ENCODE measurements at regions not wholly inside any gene's neighbourhood (a gene's known extent, or its start where the extent isn't known, plus 50 kb on each side); places are given as distances from the start of the nearest gene placed in this dataset.

DNA sequence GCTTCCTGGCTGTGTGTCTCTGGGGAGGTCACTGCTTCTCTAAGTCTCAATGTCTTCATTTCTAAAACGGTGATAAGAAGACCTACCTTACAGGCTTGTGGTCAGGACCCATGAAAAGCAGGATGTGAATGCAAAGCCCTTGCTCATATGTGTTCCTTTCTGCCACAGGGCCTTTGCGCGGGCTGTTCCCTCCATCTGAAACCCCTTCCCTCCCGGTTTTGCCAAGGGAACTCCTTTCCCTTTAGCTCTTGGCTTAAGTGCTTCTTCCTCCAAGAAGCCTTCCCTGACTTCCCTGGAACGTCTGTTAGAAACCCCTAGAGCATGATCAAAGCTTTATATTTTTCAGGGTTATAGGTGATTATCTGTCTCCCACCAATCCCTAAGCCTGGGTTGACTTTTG is 147.2 kb upstream of the PTPN1 start:
- DNase-seq (ENCODE audit: low read depth): no peak
- TF ChIP-seq MYC (IDR thresholded peaks at IDR 0.05; ENCODE audit: low read depth, low read length) (no peak), POLR2A (IDR thresholded peaks at IDR 0.05; ENCODE audit: extremely low read depth, insufficient read length) (no peak)
- TF ChIP-seq, protein P1, sequence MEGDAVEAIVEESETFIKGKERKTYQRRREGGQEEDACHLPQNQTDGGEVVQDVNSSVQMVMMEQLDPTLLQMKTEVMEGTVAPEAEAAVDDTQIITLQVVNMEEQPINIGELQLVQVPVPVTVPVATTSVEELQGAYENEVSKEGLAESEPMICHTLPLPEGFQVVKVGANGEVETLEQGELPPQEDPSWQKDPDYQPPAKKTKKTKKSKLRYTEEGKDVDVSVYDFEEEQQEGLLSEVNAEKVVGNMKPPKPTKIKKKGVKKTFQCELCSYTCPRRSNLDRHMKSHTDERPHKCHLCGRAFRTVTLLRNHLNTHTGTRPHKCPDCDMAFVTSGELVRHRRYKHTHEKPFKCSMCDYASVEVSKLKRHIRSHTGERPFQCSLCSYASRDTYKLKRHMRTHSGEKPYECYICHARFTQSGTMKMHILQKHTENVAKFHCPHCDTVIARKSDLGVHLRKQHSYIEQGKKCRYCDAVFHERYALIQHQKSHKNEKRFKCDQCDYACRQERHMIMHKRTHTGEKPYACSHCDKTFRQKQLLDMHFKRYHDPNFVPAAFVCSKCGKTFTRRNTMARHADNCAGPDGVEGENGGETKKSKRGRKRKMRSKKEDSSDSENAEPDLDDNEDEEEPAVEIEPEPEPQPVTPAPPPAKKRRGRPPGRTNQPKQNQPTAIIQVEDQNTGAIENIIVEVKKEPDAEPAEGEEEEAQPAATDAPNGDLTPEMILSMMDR (IDR thresholded peaks at IDR 0.05; ENCODE audit: low read depth, low read length): no peak
- TF ChIP-seq, protein P2, sequence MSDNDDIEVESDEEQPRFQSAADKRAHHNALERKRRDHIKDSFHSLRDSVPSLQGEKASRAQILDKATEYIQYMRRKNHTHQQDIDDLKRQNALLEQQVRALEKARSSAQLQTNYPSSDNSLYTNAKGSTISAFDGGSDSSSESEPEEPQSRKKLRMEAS (IDR thresholded peaks at IDR 0.05; ENCODE audit: low read depth, low read length): no peak
- no peak overlapping the region for H3K4me3 ChIP-seq (ENCODE audit: low read depth, low read length)

DNA sequence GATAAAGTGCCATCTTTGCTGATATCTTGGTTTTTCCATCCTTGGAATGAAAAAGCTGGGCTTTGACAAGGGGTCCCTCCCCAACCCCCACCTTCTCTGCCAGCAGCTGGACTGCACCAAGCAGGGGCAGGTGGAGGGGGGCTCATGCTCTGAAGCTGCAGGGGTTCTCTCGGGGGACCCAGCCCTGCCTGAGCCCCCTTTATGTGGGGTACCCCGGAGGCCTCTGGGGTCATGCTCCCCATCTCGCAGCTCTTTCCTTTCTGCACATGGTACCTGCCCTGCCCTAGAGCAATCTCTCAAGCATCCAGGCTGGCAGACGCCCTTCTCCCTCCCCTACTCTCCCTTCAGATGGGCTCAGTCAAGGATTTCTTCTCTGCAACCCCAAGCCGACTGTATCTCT is 146.7 kb upstream of the PTPN1 start:
- no peak for DNase-seq (ENCODE audit: low read depth)
- no peak overlapping the region for H3K4me3 ChIP-seq (ENCODE audit: low read depth, low read length)

DNA sequence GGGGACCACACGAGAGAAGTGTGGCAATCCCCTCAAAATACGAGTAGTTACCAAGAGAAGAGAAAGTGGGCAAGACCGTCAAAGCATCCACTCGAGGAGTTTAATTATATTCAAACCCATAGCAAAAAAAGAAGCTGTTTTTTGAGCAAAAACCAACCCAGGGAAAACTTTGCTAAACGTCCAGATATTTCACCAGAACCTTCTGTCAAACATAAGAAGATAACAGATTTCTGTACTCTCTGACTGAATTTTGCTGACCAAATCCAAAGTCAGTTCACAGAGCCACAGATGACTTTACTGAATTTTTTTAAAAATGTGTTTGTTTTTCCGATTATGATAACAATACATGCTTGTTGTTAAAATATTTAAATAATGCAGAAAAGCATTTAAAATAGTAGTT is 145.6 kb upstream of the PTPN1 start:
- H3K4me3 ChIP-seq (ENCODE audit: low read depth, low read length): no peak overlapping the region
- DNase-seq (ENCODE audit: low read depth): no peak
- TF ChIP-seq POLR2A (IDR thresholded peaks at IDR 0.05; ENCODE audit: extremely low read depth, insufficient read length) (no peak), MYC (IDR thresholded peaks at IDR 0.05; ENCODE audit: low read depth, low read length) (no peak)
- TF ChIP-seq, protein P2 (IDR thresholded peaks at IDR 0.05; ENCODE audit: low read depth, low read length): no peak
- TF ChIP-seq, protein P1 (IDR thresholded peaks at IDR 0.05; ENCODE audit: low read depth, low read length): no peak

More for the DNA sequence above, 146.7 kb upstream of the PTPN1 start:
- TF ChIP-seq, protein P2 (IDR thresholded peaks at IDR 0.05; ENCODE audit: low read depth, low read length): no peak
- TF ChIP-seq, protein P1 (IDR thresholded peaks at IDR 0.05; ENCODE audit: low read depth, low read length): no peak
- TF ChIP-seq MYC (IDR thresholded peaks at IDR 0.05; ENCODE audit: low read depth, low read length) (no peak), POLR2A (IDR thresholded peaks at IDR 0.05; ENCODE audit: extremely low read depth, insufficient read length) (no peak)

DNA sequence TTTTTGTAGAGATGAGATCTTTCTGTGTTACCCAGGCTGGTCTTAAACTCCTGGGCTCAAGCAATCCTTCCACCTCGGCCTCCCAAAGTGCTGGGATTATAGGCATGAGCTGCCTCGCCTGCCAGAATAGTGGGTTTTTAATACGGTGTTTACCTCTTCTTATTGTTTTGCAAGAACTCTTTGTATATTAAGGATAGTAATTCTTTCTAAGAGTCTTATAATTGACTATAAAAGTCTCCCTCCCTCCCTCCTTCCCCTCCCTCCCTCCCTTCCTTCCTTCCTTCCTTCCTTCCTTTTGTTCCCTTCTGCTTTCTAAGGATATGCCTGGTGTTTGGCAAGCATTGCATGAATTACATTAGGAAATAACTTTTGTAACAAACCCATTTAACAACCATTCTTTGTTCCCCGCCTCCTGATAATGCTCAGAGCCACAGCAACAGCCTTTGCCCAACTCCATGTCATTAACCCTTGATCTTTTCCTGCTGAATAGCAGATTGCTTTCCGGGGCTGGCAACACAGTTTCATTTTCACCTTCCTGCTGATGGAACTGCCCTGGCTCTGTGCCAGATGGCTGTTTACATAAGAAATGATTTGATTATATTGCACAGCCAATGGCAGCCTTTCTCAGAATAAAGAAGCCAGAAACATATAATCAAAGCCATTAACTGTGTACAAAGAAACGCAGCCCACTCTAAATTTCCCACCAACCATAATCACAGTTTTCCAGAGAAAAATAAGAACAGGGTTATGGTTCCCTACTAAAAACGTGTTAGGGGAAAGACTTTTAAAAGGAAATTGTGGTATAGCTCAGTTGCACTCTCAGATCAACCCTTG is 143.7 kb upstream of the PTPN1 start:
- no peak for DNase-seq (ENCODE audit: low read depth)
- no peak overlapping the region for H3K4me3 ChIP-seq (ENCODE audit: low read depth, low read length)
- TF ChIP-seq, protein P2 (IDR thresholded peaks at IDR 0.05; ENCODE audit: low read depth, low read length): no peak
- TF ChIP-seq MYC (IDR thresholded peaks at IDR 0.05; ENCODE audit: low read depth, low read length) (no peak), POLR2A (IDR thresholded peaks at IDR 0.05; ENCODE audit: extremely low read depth, insufficient read length) (no peak)
- TF ChIP-seq, protein P1 (IDR thresholded peaks at IDR 0.05; ENCODE audit: low read depth, low read length): no peak

DNA sequence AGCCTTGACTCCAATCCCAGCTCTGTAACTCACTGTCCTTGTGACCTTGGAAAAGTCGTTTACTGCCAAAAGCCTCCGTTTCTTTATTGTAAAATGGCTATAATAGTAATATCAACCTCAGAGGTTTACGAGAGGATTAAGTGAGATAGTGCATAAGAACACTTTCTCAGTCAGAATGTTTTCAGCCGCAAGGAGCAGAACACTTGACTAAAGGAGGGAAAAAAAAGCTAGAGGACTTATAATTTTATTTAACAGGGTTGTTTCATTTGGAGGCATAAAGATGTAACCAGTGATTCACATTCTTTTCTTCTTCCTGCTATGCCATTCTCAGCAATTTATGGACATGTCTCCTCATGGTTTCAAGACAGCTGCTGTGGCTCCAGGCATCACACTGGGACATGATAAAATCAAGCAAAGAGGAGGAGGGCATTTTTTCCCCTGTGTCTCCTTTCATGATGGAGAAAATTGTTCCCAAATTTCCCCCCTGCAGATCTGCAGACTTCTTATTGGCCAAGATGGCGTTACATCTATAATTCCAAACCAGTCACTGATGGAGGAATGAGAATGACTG is 143.0 kb upstream of the PTPN1 start:
- TF ChIP-seq POLR2A (IDR thresholded peaks at IDR 0.05; ENCODE audit: extremely low read depth, insufficient read length) (no peak), MYC (IDR thresholded peaks at IDR 0.05; ENCODE audit: low read depth, low read length) (no peak)
- TF ChIP-seq, protein P1 (IDR thresholded peaks at IDR 0.05; ENCODE audit: low read depth, low read length): no peak
- TF ChIP-seq, protein P2 (IDR thresholded peaks at IDR 0.05; ENCODE audit: low read depth, low read length): no peak
- H3K4me3 ChIP-seq (ENCODE audit: low read depth, low read length): no peak overlapping the region
- no peak for DNase-seq (ENCODE audit: low read depth)

Data from NB4 (cell line).